Suprapubic skin (tissue), 4 donors: ENCODE measurements at regions not wholly inside any gene's neighbourhood (a gene's known extent, or its start where the extent isn't known, plus 50 kb on each side); places are given as distances from the start of the nearest gene placed in this dataset.
"Not testable (repeated sequence)": the region's sequence is repeated elsewhere in the genome, so short reads cannot be mapped to it uniquely, and the experiment has no call there.

Experiments
- DNase-seq, 2 donors: peaks; one replicate each; pipeline ENCODE4 v3.0.0-alpha.2; 2019; ENCODE audit warnings: low spot score in 2 of 2
- H3K27ac ChIP-seq: fragments of 200-600 bp; sonication (generic); one replicate; pipeline ENCODE4 v1.5.1; 2019
- H3K27me3 ChIP-seq: fragments of 200-600 bp; sonication (generic); one replicate; pipeline ENCODE4 v1.5.1; 2019
- H3K36me3 ChIP-seq: fragments of 200-600 bp; sonication (generic); one replicate; pipeline ENCODE4 v1.5.1; 2019
- H3K4me1 ChIP-seq: fragments of 200-600 bp; sonication (generic); one replicate; pipeline ENCODE4 v1.5.1; 2019
- H3K4me3 ChIP-seq: fragments of 200-600 bp; sonication (generic); one replicate; pipeline ENCODE4 v1.5.1; 2019; ENCODE audit warnings: mild to moderate bottlenecking
- H3K9me3 ChIP-seq: fragments of 200-600 bp; sonication (generic); one replicate; pipeline ENCODE4 v1.5.1; 2019
- EP300 ChIP-seq: sonication (generic); formaldehyde crosslinking; IDR thresholded peaks from one replicate; pipeline ENCODE4 v1.6.1; 2017; ENCODE audit warnings: antibody characterized with exemption
- POLR2A ChIP-seq, 2 donors: fragments of 450-650 bp; IDR thresholded peaks; one replicate each; pipeline ENCODE4 v1.6.1; 2017; ENCODE audit warnings: antibody characterized with exemption in 2 of 2, mild to moderate bottlenecking in 2 of 2, moderate library complexity in 2 of 2
- POLR2AphosphoS5 ChIP-seq, 3 donors: sonication (generic); formaldehyde crosslinking; IDR thresholded peaks; one replicate each; pipeline ENCODE4 v1.6.1; 2017; ENCODE audit warnings: antibody characterized with exemption in 3 of 3
- WGBS: methylation state at CpG from one replicate; pipeline ENCODE4 v1.1.5; 2018; 5-methylcytosine and 5-hydroxymethylcytosine counted together
- TF ChIP-seq, protein P1 (sequence below), 2 donors: fragments of 200-600 bp in 1 of 2; fragments of 450-650 bp in 1 of 2; sonication (generic) in 1 of 2; IDR thresholded peaks; one replicate each; pipeline ENCODE4 v1.5.1; 2016 to 2019; ENCODE audit warnings: antibody characterized with exemption in 2 of 2, mild to moderate bottlenecking in 1 of 2, moderate library complexity in 1 of 2

DNA sequence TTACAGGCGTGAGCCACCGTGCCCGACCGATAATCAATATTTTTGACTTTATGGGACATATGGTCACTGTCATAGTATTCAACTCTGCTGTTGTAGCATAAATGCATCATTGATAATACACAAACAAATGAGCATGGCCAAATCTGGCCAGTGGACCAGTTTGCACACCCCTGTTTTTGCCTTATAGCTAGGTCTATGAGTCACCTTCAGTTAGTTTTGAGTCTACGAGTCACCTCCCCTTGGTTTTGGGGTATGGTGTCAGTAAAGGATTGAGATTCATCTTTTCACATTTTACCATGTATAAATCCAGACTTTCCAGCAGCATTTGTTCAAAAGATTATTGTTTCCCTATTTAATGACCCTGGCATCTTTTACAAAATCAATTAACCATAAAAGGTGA is 362.5 kb upstream of the NRP1 start:
- no peaks in the 10 kb centered on the region for H3K36me3 ChIP-seq
- no peak overlapping the region for H3K27ac ChIP-seq
- no peaks in the 10 kb centered on the region for H3K4me1 ChIP-seq
- H3K27me3 ChIP-seq = no peaks in the 10 kb centered on the region
- H3K4me3 ChIP-seq = no peak overlapping the region
- 98% methylated on average over 5 of the region's 5 CpGs for WGBS
- TF ChIP-seq POLR2A (IDR thresholded peaks at IDR 0.05) = no peak
- TF ChIP-seq POLR2AphosphoS5 (IDR thresholded peaks at IDR 0.05) = no peak
- TF ChIP-seq, protein P1, sequence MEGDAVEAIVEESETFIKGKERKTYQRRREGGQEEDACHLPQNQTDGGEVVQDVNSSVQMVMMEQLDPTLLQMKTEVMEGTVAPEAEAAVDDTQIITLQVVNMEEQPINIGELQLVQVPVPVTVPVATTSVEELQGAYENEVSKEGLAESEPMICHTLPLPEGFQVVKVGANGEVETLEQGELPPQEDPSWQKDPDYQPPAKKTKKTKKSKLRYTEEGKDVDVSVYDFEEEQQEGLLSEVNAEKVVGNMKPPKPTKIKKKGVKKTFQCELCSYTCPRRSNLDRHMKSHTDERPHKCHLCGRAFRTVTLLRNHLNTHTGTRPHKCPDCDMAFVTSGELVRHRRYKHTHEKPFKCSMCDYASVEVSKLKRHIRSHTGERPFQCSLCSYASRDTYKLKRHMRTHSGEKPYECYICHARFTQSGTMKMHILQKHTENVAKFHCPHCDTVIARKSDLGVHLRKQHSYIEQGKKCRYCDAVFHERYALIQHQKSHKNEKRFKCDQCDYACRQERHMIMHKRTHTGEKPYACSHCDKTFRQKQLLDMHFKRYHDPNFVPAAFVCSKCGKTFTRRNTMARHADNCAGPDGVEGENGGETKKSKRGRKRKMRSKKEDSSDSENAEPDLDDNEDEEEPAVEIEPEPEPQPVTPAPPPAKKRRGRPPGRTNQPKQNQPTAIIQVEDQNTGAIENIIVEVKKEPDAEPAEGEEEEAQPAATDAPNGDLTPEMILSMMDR (IDR thresholded peaks at IDR 0.05) = no peak
- no peak for TF ChIP-seq EP300
- no peak for DNase-seq
- H3K9me3 ChIP-seq = no peaks in the 10 kb centered on the region

DNA sequence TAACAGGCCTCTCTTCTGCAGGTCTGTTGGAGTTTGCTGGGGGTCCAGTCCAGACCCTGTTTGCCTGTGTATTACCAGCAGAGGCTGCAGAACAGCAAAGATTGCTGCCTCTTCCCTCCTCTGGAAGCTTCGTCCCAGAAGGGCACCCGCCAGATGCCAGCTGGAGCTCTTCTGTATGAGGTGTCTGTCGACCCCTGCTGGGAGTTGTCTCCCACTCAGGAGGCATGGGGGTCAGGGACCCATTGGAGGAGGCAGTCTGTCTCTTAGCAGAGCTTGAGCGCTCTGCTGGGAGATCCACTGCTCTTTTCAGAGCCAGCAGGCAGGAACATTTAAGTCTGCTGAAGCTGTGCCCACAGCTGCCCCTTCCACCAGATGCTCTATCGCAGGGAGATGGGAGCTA is 361.1 kb upstream of the NRP1 start:
- Histone ChIP-seq H3K9me3 (no peaks in the 10 kb centered on the region), H3K4me3 (no peak overlapping the region), H3K4me1 (no peaks in the 10 kb centered on the region), H3K36me3 (no peaks in the 10 kb centered on the region), H3K27me3 (no peaks in the 10 kb centered on the region), H3K27ac (no peak overlapping the region)
- TF ChIP-seq POLR2A (IDR thresholded peaks at IDR 0.05) = no peak
- TF ChIP-seq, protein P1 (IDR thresholded peaks at IDR 0.05) = no peak
- TF ChIP-seq POLR2AphosphoS5 (IDR thresholded peaks at IDR 0.05) = no peak
- no peak for TF ChIP-seq EP300
- DNase-seq = no peak
- whole genome bisulfite sequencing = 95% methylated on average over 4 of the region's 5 CpGs

DNA sequence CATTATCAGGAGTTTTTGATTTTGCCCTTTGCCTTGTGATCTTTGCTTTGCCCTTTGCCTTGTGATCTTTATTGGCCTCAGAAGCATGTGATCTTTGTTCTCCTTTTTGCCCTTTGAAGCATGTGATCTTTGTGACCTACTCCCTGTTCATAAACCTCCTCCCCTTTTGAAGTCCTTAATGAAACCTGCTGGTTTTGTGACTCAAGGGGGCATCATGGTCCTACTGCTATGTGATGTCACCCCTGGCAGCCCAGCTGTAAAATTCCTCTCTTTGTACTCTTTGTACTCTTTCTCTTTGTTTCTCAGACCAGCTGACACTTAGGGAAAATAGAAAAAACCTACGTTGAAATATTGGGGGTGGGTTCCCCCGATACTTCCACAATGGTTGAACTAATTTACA is 356.1 kb upstream of the NRP1 start:
- not testable (repeated sequence) for DNase-seq, H3K9me3 ChIP-seq, H3K27ac ChIP-seq, H3K36me3 ChIP-seq, H3K4me3 ChIP-seq, H3K27me3 ChIP-seq, H3K4me1 ChIP-seq
- 98% methylated on average over 2 of the region's 2 CpGs for WGBS

DNA sequence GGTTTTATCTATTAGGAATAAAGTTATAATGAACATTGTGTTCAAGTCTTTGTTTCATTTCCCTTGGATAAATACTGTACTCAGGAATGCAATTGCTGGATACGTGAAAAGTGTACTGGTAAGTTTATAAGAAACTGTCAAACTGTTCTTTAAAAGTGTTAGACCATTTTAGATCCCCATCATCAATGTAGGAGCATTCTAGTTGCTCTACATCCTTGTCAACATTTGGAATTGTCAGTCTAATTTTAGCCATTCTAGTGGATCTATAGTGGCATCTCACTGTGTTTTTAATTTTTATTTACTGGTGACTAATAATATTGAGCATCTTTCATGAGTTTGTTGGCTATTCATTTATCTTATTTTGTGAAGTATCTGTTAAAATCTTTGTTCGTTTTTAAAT is 354.0 kb upstream of the NRP1 start:
- no peak for TF ChIP-seq POLR2AphosphoS5 (IDR thresholded peaks at IDR 0.05)
- no peak for TF ChIP-seq EP300
- TF ChIP-seq, protein P1 (IDR thresholded peaks at IDR 0.05) = no peak
- no peak for TF ChIP-seq POLR2A (IDR thresholded peaks at IDR 0.05)
- no peaks in the 10 kb centered on the region for H3K36me3 ChIP-seq
- WGBS = 95% methylated on average over 2 of the region's 2 CpGs
- no peak overlapping the region for H3K4me3 ChIP-seq
- H3K4me1 ChIP-seq = no peaks in the 10 kb centered on the region
- no peaks in the 10 kb centered on the region for H3K9me3 ChIP-seq
- DNase-seq = no peak
- no peaks in the 10 kb centered on the region for H3K27me3 ChIP-seq
- no peak overlapping the region for H3K27ac ChIP-seq

DNA sequence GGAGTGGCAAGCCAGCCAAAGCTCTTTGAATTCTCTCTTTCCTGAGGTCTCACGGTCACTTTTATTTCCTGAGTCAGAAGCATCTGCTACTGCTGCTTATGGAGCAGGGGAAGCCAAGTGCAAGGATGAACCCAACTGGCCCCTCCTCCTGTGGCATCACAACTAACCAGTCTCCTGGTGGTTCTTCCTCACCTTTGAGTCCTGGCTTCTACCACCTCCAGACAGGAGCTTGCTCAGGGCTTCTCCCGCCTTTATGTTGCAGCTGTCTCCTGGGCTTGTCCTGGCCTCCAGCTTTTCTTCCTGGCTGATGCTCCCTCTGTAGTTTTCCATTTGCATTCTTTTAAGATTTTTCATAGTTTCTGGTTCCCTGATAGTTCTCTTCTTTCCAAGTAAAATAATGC is 349.7 kb upstream of the NRP1 start:
- 81% methylated on average over 2 of the region's 2 CpGs for WGBS
- Histone ChIP-seq H3K4me1 (no peaks in the 10 kb centered on the region), H3K27ac (no peak overlapping the region), H3K36me3 (no peaks in the 10 kb centered on the region), H3K4me3 (no peak overlapping the region), H3K27me3 (no peaks in the 10 kb centered on the region), H3K9me3 (no peaks in the 10 kb centered on the region)
- no peak for TF ChIP-seq POLR2A (IDR thresholded peaks at IDR 0.05)
- TF ChIP-seq, protein P1 (IDR thresholded peaks at IDR 0.05) = no peak
- no peak for TF ChIP-seq POLR2AphosphoS5 (IDR thresholded peaks at IDR 0.05)
- TF ChIP-seq EP300 = no peak
- DNase-seq = no peak

DNA sequence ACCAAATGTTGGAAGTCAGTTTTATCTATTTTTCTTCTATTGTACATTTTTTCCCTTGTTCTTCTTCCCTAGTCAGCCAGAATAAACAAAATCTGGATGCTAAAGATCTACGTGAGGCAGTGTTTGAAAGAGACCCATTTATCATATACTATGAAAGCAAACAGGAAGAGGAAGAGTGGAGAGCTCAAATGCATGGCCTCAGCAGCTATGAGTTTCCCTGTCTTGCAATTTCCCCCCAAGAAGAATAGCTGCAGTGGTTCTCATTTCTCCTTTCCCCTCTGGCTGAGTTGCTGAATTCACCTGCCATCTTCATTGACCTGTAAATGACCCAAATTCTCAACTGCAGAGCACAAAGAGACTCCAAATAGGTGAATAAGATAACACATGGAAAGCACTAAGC is 347.1 kb upstream of the NRP1 start:
- TF ChIP-seq EP300 (no peak), POLR2AphosphoS5 (IDR thresholded peaks at IDR 0.05) (no peak), POLR2A (IDR thresholded peaks at IDR 0.05) (no peak)
- TF ChIP-seq, protein P1 (IDR thresholded peaks at IDR 0.05) = no peak
- no peaks in the 10 kb centered on the region for H3K9me3 ChIP-seq
- no peak overlapping the region for H3K27ac ChIP-seq
- H3K36me3 ChIP-seq = no peaks in the 10 kb centered on the region
- no peak for DNase-seq
- WGBS = 74% methylated on average over 1 of the region's 1 CpG
- H3K4me3 ChIP-seq = no peak overlapping the region
- H3K27me3 ChIP-seq = no peaks in the 10 kb centered on the region
- H3K4me1 ChIP-seq = no peaks in the 10 kb centered on the region
